Suprapubic skin (tissue), 4 donors: ENCODE measurements at regions not wholly inside any gene's neighbourhood (a gene's known extent, or its start where the extent isn't known, plus 50 kb on each side); places are given as distances from the start of the nearest gene placed in this dataset.

Experiments
- EP300 ChIP-seq: sonication (generic); formaldehyde crosslinking; IDR thresholded peaks from one replicate; pipeline ENCODE4 v1.6.1; 2017; ENCODE audit warnings: antibody characterized with exemption
- POLR2AphosphoS5 ChIP-seq, 3 donors: sonication (generic); formaldehyde crosslinking; IDR thresholded peaks; one replicate each; pipeline ENCODE4 v1.6.1; 2017; ENCODE audit warnings: antibody characterized with exemption in 3 of 3
- TF ChIP-seq, protein P1 (sequence below), 2 donors: fragments of 200-600 bp in 1 of 2; fragments of 450-650 bp in 1 of 2; sonication (generic) in 1 of 2; IDR thresholded peaks; one replicate each; pipeline ENCODE4 v1.5.1; 2016 to 2019; ENCODE audit warnings: antibody characterized with exemption in 2 of 2, mild to moderate bottlenecking in 1 of 2, moderate library complexity in 1 of 2

DNA sequence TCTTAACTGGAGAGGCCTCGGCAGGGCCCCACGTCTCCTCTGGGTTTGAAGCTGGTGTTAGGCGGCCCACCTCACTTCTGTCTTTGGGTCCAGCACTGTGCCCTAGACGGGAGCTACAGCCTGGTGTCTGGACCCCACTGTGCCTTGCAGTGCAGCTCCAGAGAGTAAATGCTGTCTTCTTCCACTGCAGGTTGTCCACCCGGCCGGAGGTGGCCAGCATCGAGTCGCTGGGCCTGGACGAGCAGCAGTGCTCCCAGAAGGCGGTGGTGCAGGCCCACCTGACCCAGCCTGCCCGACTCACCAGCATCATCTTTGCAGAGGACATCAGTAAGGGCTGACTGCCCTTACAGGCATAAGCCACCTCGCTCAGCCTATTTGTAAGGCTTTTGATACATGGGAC is 53.1 kb upstream of the TAMM41 start:
- TF ChIP-seq, protein P1, sequence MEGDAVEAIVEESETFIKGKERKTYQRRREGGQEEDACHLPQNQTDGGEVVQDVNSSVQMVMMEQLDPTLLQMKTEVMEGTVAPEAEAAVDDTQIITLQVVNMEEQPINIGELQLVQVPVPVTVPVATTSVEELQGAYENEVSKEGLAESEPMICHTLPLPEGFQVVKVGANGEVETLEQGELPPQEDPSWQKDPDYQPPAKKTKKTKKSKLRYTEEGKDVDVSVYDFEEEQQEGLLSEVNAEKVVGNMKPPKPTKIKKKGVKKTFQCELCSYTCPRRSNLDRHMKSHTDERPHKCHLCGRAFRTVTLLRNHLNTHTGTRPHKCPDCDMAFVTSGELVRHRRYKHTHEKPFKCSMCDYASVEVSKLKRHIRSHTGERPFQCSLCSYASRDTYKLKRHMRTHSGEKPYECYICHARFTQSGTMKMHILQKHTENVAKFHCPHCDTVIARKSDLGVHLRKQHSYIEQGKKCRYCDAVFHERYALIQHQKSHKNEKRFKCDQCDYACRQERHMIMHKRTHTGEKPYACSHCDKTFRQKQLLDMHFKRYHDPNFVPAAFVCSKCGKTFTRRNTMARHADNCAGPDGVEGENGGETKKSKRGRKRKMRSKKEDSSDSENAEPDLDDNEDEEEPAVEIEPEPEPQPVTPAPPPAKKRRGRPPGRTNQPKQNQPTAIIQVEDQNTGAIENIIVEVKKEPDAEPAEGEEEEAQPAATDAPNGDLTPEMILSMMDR (IDR thresholded peaks at IDR 0.05): no peak
- TF ChIP-seq EP300 (no peak), POLR2AphosphoS5 (IDR thresholded peaks at IDR 0.05) (no peak)
